HUES64 (cell line): ENCODE measurements at regions not wholly inside any gene's neighbourhood (a gene's known extent, or its start where the extent isn't known, plus 50 kb on each side); places are given as distances from the start of the nearest gene placed in this dataset.

ENCODE experiments used
- H3K27ac ChIP-seq: 2 replicates; pipeline ENCODE4 v1.7.0; 2013; ENCODE audit warnings: low read depth, low read length, inconsistent platforms
- H3K27me3 ChIP-seq: 2 replicates; pipeline ENCODE4 v1.6.1; 2013; ENCODE audit warnings: mild to moderate bottlenecking, low read length; ENCODE audit not compliant: insufficient read depth
- H3K36me3 ChIP-seq: 2 replicates; pipeline ENCODE4 v1.6.1; 2013; ENCODE audit warnings: mild to moderate bottlenecking, low read length; ENCODE audit not compliant: insufficient read depth
- H3K4me1 ChIP-seq: 2 replicates; pipeline ENCODE4 v1.6.1; 2013; ENCODE audit warnings: mild to moderate bottlenecking, low read length, moderate library complexity; ENCODE audit not compliant: insufficient read depth
- H3K4me3 ChIP-seq: 2 replicates; pipeline ENCODE4 v1.5.1; 2013; ENCODE audit warnings: mild to moderate bottlenecking, low read length, moderate library complexity
- H3K9ac ChIP-seq: 2 replicates; pipeline ENCODE4 v1.6.1; 2013; ENCODE audit warnings: mild to moderate bottlenecking, low read depth, low read length
- H3K9me3 ChIP-seq: 2 replicates; pipeline ENCODE4 v1.6.1; 2013; ENCODE audit warnings: low read depth, low read length; ENCODE audit not compliant: insufficient read depth
- WGBS: fragments of 150-250, 120-280 bp; methylation state at CpG from one replicate; pipeline ENCODE4 v1.1.7; 2013; ENCODE audit warnings: missing lambda C conversion rate; 5-methylcytosine and 5-hydroxymethylcytosine counted together

DNA sequence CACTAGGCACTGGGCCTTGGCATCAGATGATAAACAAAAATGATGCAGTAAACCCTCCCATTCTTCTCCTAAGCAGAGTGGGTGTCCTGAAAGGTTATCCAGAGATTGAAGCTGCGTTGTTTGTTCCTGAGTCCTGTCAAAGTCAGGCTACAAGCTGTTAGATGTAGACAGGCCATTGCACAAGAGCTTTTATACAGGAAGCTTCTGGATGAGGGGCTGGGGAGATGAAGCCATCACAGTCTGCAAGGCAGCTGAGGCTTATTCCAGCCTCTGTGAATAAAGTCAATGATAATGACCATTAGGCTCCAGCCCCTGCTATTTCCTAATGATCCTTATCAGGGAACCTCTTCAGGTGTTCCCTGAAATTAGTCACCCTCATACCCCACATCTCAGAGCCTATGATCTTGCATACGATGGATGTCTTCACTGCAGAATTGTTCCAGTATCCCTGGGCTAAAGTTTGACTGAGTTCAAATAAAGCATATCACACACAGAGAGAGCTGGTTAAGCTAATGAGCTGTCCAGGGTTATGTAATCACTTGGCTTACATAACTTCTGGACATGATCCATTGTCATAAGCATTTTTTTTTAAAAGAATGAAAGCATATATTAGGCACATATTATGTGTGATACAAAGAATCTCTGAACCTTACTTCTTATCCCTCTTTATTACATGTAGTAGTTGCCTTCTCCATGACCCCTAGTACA, 337.1 kb upstream of the OR4E1 start:
- Histone ChIP-seq H3K4me3 (no peak overlapping the region), H3K36me3 (no peaks in the 10 kb centered on the region), H3K4me1 (no peaks in the 10 kb centered on the region), H3K9ac (no peak overlapping the region), H3K27ac (no peak overlapping the region), H3K27me3 (no peaks in the 10 kb centered on the region), H3K9me3 (no peaks in the 10 kb centered on the region)
- WGBS = 92% methylated on average over 2 of the region's 2 CpGs

DNA sequence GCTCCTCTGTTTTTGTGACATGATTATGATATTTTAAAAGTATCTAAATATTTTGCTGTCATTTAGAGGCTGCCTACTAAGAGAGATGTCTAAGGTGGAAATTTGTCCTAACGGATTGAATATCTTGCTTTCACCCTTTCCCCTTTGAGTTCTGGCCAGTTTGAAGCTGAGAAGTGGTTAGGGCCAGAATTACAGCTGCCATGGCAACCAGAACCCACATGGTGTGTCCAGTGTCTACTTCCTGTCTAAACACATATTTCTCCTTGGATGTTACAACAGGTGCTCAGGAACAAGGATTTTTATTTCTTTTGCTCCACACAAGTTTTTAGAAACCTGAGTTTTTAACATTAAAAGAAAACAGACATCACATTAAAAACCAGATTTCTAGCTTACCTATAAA, 335.1 kb upstream of the OR4E1 start:
- Histone ChIP-seq H3K36me3 (no peaks in the 10 kb centered on the region), H3K27me3 (no peaks in the 10 kb centered on the region), H3K4me3 (no peak overlapping the region), H3K27ac (no peak overlapping the region), H3K9ac (no peak overlapping the region), H3K9me3 (no peaks in the 10 kb centered on the region), H3K4me1 (no peaks in the 10 kb centered on the region)
- WGBS = 86% methylated on average over 1 of the region's 1 CpG

DNA sequence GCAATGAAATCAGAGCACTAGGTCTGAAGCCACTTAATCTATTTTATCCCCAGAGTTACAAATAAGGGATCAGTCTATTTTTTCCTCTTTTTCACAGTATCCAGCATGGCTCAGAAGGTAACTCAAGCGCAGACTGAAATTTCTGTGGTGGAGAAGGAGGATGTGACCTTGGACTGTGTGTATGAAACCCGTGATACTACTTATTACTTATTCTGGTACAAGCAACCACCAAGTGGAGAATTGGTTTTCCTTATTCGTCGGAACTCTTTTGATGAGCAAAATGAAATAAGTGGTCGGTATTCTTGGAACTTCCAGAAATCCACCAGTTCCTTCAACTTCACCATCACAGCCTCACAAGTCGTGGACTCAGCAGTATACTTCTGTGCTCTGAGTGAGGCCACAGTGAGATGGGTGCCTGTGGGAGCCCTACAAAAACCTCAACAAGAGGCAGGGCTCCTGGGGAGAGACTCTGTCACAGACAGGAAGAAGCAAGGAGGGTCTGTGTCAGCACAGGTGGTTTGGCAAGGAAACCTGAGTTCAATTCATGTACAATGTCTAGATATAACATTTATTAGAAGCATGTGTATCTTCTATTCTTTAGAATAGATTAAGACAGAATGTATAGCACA, 334.3 kb upstream of the OR4E1 start:
- Histone ChIP-seq H3K9ac (no peak overlapping the region), H3K4me1 (no peaks in the 10 kb centered on the region), H3K9me3 (no peaks in the 10 kb centered on the region), H3K27ac (no peak overlapping the region), H3K27me3 (no peaks in the 10 kb centered on the region), H3K4me3 (no peak overlapping the region), H3K36me3 (no peaks in the 10 kb centered on the region)
- WGBS = 95% methylated on average over 4 of the region's 6 CpGs

DNA sequence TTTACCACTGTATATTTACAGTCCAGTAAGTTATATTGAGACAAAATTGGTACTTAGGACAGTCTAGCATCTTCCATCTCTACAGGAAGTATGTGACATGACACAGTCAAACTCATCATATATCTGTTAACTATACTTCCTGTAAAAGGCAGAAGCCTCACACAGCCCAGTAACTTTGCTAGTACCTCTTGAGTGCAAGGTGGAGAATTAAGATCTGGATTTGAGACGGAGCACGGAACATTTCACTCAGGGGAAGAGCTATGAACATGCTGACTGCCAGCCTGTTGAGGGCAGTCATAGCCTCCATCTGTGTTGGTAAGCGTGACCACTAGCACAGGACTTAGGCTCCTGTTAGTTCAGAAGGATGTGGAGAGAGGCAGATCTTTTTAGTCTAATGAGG, 333.7 kb upstream of the OR4E1 start:
- no peaks in the 10 kb centered on the region for H3K36me3 ChIP-seq
- 93% methylated on average over 3 of the region's 3 CpGs for WGBS
- H3K27me3 ChIP-seq = no peaks in the 10 kb centered on the region
- H3K4me1 ChIP-seq = no peaks in the 10 kb centered on the region
- H3K4me3 ChIP-seq = no peak overlapping the region
- no peaks in the 10 kb centered on the region for H3K9me3 ChIP-seq
- no peak overlapping the region for H3K9ac ChIP-seq
- H3K27ac ChIP-seq = no peak overlapping the region

DNA sequence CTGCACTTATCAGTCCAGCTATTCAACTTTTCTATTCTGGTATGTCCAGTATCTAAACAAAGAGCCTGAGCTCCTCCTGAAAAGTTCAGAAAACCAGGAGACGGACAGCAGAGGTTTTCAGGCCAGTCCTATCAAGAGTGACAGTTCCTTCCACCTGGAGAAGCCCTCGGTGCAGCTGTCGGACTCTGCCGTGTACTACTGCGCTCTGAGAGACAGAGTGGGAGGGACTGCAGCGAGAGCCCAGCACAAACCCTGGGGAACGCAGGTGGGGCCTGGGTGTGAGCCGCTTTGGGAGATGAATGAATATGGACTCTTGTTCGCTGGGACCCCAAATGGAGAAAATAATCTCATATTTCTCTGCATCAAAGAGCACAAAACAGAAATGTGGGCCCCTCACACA, 329.8 kb upstream of the OR4E1 start:
- no peak overlapping the region for H3K4me3 ChIP-seq
- 98% methylated on average over 9 of the region's 9 CpGs for WGBS
- no peak overlapping the region for H3K9ac ChIP-seq
- no peak overlapping the region for H3K27ac ChIP-seq
- H3K27me3 ChIP-seq = no peaks in the 10 kb centered on the region
- no peaks in the 10 kb centered on the region for H3K9me3 ChIP-seq
- H3K4me1 ChIP-seq = no peaks in the 10 kb centered on the region
- H3K36me3 ChIP-seq = no peaks in the 10 kb centered on the region

DNA sequence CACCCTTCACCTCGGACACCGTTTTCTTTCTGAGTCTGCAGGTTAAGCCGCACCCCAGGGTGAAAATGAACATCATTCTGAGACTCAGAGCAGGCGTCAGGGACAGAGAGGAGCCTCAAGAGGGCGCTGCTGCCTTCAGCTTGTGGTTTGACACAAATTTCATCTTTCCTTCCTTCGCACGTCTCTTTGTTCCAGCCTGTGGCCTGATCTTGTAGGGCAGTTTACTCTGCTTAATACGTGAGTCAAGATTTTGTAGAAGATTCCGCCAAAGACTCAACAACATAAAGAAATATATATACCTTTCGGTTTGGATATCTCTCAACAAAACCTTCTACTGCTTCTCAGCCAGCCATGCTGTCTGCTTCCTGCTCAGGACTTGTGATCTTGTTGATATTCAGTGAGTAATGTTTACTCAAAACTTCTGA, 329.3 kb upstream of the OR4E1 start:
- H3K9ac ChIP-seq = no peak overlapping the region

DNA sequence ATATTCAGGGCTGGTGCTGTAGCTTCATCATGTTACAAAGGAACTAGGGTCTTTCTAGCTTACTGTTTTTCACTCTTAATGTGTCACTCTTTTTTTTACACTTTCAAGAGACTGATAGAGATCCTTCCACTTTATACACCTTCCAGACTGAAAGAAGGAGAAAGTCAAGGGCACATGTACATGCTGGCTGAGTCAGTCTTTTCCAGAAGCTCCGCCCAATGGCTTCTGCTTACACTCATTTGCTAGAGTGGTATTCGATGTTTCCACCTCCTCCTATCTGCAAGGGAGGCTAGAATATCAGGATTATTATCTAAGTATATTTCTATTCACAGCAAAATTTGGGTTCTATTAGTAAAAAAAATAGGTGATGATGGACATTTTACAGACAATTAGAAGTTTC, 325.8 kb upstream of the OR4E1 start:
- no peak overlapping the region for H3K27ac ChIP-seq
- H3K4me3 ChIP-seq = no peak overlapping the region
- H3K36me3 ChIP-seq = no peaks in the 10 kb centered on the region
- 89% methylated on average over 1 of the region's 2 CpGs for WGBS
- no peaks in the 10 kb centered on the region for H3K9me3 ChIP-seq
- no peak overlapping the region for H3K9ac ChIP-seq
- H3K27me3 ChIP-seq = no peaks in the 10 kb centered on the region
- no peaks in the 10 kb centered on the region; the same call in 1 of the 2 replicates for H3K4me1 ChIP-seq

More for the DNA sequence above, 329.3 kb upstream of the OR4E1 start:
- H3K27ac ChIP-seq = no peak overlapping the region
- H3K9me3 ChIP-seq = no peaks in the 10 kb centered on the region
- H3K36me3 ChIP-seq = no peaks in the 10 kb centered on the region
- no peak overlapping the region for H3K4me3 ChIP-seq
- H3K4me1 ChIP-seq = no peaks in the 10 kb centered on the region
- H3K27me3 ChIP-seq = no peaks in the 10 kb centered on the region
- 52% methylated on average over 10 of the region's 10 CpGs for WGBS

DNA sequence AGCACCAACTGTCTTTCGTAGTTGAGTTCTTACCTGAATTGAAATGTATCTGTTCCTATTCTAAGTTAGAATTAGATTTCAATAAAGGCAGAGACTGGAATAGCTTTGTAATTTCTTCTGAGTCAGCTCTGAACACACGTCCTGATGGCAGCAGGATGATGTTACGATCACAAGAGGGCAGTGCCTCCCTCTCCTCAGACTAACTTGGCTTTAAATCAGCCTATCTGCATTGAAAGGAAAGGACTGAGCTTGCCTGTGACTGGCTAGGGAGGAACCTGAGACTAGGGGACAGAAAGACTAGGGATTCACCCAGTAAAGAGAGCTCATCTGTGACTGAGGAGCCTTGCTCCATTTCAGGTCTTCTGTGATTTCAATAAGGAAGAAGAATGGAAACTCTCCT, 323.7 kb upstream of the OR4E1 start:
- Histone ChIP-seq H3K9me3 (no peaks in the 10 kb centered on the region), H3K36me3 (no peaks in the 10 kb centered on the region), H3K27me3 (no peaks in the 10 kb centered on the region), H3K4me3 (no peak overlapping the region), H3K27ac (no peak overlapping the region), H3K4me1 (no peaks in the 10 kb centered on the region; the same call in 1 of the 2 replicates), H3K9ac (no peak overlapping the region)
- whole genome bisulfite sequencing = 35% methylated on average over 3 of the region's 3 CpGs

DNA sequence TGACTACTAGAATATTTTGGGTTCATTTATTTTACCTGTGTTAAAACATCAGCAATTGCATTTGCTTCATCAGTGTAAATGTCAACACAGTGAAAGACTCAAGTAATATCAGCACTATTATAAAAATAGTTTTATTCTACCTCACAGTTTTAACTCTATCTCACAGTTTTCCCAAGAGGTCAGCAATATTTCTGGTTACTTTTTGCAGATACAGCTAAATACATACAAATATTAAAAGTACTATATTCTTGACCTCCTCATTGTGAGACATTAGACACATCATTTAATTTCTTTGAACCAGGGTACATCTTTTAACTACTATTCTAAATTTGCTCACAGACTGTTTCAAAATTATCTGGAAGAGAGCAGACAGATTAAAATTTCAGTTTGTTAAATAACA, 321.7 kb upstream of the OR4E1 start:
- Histone ChIP-seq H3K27me3 (no peaks in the 10 kb centered on the region), H3K9me3 (no peaks in the 10 kb centered on the region), H3K9ac (no peak overlapping the region), H3K4me3 (no peak overlapping the region), H3K27ac (no peak overlapping the region), H3K36me3 (no peaks in the 10 kb centered on the region), H3K4me1 (no peaks in the 10 kb centered on the region; the same call in 1 of the 2 replicates)

DNA sequence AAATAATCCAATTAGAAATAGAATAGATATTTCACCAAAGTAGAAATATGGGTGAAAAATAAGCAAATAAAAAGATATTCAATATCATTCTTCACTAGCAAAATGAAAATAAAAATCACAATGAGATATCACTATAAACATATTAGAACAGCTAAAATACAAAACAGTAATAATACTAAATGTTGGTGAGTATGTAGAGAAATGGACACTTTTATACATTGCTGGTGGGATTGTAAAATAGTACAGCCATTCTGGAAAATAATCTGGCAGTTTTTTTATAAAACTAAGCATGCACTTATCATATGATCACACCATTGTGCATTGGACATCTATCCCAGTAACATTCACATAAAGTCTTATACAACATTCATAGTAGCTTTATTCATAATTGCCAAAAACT, 320.2 kb upstream of the OR4E1 start:
- no peaks in the 10 kb centered on the region for H3K27me3 ChIP-seq
- H3K9ac ChIP-seq = no peak overlapping the region
- H3K9me3 ChIP-seq = no peaks in the 10 kb centered on the region
- no peak overlapping the region for H3K4me3 ChIP-seq
- no peaks in the 10 kb centered on the region; the same call in 1 of the 2 replicates for H3K4me1 ChIP-seq
- H3K36me3 ChIP-seq = no peaks in the 10 kb centered on the region
- no peak overlapping the region for H3K27ac ChIP-seq

DNA sequence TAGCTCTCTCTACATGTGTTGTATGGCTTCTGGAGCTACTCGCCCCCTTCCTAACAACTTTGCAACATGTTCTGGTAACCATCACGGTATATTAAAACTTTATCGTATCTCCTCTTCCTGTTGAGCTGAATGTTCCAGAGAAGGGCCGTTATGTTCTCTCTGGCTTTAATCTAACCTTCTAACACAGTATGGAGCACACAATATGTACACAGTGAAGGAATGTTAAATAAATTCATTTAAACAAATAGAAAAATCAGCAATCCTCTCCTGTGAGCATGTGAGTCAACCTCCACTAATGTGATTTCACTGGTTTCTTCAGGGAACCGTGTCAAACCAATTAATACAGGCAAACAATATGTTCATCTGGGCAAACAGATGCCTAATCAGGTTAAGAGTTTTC, 319.5 kb upstream of the OR4E1 start:
- Histone ChIP-seq H3K9ac (no peak overlapping the region), H3K36me3 (no peaks in the 10 kb centered on the region), H3K27me3 (no peaks in the 10 kb centered on the region), H3K27ac (no peak overlapping the region), H3K4me3 (no peak overlapping the region), H3K4me1 (peaks cover 2% of the 10 kb centered on the region; the same call in 1 of the 2 replicates), H3K9me3 (no peaks in the 10 kb centered on the region)
- WGBS = 90% methylated on average over 5 of the region's 5 CpGs
